HG02798 (cell line): ENCODE measurements at regions not wholly inside any gene's neighbourhood (a gene's known extent, or its start where the extent isn't known, plus 50 kb on each side); places are given as distances from the start of the nearest gene placed in this dataset.

Source experiments
- ATAC-seq: cut with Tn5 transposase; IDR thresholded peaks from one replicate; pipeline ENCODE4 v1.9.1; 2021; ENCODE audit warnings: mild to moderate bottlenecking; ENCODE audit not compliant: unreplicated experiment, poor library complexity

- ATAC-seq: no peak
Observed at GRCh38 chr10:118472415-118473304, 122.8 kb downstream of the PRLHR start.

DNA sequence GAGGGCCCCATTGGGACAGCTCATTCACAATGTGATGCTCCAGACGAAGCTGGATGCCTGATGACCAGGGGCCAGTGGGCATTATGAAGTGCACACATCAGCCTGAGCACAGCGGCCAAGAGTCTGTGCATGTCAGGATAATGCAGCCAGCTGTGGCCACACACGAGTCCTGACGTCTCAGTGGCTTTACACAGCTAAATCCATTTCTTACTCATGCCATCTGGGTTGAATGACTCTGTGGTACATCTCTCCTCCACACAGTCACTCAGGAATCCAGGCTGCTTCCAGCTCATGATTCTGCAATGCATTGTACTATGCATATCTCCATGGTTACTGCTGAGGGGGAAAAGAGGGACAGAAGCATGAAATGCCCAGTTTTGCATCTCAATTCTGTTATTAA, 123.6 kb downstream of the PRLHR start:
- no peak for ATAC-seq

- no peak for ATAC-seq
Observed at GRCh38 chr10:118470470-118470869, 125.0 kb downstream of the PRLHR start.

GRCh38 chr10:118467200-118467599, 125.1 kb upstream of the FAM204A start:
- ATAC-seq: no peak

- ATAC-seq: no peak
Observed at GRCh38 chr10:118465300-118465874, 123.3 kb upstream of the FAM204A start.

GRCh38 chr10:118463740-118464139, 121.6 kb upstream of the FAM204A start:
- no peak for ATAC-seq

DNA sequence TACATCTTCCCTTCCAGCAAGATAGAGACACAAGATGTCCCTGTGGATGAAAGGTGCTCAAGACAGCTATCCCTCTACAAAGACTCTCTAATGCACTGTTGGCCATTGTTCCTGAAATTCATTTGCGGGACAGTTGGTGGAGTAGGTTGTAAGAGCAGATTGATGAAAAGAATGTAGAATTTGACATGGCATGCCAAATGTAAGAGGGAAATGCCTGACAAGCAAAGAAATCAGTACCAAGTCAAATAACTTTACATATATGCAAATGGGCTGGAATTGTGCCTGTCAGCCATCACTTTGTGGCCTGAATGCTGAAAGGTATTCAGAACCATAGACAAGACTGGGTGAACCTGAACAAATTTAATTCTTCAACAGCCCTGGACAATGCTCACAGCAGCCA, 120.3 kb upstream of the FAM204A start:
- no peak for ATAC-seq

GRCh38 chr10:118459642-118460193, 117.6 kb upstream of the FAM204A start:
- ATAC-seq: peak; percentile 89

DNA sequence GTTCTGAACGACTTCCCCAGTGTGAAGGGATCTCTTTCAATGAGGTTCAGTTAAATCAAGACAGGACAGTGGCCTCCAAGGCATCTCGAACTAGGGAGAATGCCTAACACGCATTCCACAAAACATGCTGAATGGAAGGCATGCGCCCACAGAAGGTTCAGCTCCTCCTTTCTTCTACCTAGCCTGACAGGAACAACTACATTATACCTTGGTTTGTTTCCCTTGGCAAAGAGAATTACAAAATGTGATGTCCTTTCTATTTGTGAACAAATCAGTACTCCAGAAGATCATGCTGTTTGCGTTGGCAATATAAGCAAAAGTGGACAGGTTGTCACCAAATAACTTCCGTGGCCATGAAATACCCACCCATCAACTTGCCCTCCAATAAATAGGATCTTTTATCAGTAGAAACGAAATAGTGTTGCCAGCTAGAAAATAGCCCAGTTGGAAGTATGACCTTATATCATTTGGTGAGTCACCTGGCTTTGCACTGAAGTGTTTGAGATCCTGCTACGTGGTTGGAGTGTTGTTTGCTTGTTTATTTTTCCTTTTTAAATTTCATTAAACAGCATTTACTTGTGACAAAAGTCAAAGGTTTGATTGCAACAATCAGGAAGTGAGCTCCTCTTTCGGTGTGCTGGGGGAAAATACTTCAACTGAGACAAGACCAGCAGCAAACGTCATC, 117.0 kb upstream of the FAM204A start:
- ATAC-seq: no peak

DNA sequence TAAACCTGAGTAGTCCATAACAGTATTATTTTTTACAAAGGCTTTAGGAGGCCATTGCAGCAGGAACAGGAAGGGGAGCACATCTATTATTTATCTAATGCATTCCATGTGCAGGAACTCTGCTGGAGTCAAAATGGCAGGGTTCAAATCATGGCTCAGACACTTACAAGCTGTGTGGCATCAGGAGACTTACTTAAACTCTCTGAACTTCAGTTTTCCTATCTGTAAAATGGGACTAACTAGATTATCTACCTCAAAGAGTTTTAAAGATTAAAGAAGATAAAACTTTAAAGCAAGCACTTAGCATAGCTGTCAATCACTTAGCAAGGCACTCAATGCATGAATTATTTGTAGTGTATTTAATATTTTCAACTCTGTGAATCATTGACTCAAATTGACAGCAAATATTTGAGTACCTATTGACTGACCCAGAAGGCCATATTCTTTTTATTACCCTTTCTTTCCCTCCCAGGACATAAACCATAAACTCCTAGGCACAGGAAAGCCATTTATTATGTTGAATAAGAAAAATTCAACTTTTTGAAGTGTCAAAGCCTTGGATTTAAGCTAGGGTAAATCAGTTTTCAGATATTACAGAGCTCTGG, 115.8 kb upstream of the FAM204A start:
- ATAC-seq: no peak

DNA sequence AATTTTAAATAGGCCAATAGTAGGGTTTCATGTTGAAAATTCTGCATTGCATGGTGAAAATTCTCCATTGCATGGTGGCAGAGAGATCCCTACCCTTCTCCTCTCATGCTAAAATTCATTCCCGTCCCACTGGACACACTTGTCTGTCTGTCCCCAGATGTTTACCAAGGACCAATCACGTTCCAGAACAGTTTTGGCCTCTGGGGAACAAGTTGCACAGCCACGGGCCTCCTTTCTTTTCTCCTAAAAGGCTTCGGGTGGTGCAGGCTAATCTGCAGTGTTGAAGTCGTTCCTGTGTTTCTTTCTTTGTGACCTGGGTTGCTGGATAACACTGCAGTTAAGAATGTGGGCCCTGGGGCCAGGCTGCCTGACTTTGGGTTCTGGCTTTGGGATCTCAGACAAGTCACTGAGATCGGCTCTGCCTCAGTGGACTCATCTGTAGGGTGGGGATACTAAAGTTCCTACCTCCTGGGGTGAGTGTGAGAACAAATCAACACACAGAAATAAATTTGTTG, 113.1 kb upstream of the FAM204A start:
- ATAC-seq: no peak

DNA sequence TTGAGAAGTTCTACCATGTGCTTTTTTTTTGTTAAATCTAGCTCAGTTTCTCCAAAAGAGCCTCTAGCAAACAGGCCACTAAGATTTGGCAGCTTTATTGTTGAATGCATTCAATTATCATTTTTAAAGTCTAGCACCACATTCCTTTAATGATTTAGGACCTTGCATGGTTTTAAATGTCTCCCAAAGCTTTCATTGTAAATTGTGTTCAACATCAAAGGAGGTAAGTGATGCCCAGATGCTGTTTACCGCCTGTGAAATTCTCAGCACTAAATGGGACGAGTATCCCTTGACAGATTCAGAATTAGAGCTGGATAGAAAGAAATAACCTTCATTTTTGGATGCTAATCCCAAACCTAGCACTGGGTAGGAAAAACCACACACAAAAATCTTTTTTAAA, 112.1 kb upstream of the FAM204A start:
- ATAC-seq: no peak

DNA sequence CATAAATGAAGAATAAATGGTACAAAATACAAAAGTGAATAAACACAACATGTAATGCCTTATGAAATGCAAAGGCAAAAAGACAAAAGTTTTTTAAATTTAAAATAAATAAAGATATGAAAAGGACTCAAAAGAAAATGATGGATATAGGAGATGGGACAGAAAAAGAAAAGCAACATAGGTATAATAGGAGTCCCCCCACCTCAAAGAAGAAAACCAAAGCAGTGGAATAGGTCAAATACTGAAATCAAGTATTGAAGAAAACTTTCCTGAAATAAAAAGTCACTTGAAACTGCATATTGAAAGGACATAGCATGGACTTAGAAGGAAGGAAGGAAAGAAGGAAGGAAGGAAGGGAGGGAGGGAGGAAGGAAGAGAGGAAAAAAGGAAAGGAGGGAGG, 110.0 kb upstream of the FAM204A start:
- no peak for ATAC-seq

GRCh38 chr10:118449521-118449920, 107.4 kb upstream of the FAM204A start:
- no peak for ATAC-seq

DNA sequence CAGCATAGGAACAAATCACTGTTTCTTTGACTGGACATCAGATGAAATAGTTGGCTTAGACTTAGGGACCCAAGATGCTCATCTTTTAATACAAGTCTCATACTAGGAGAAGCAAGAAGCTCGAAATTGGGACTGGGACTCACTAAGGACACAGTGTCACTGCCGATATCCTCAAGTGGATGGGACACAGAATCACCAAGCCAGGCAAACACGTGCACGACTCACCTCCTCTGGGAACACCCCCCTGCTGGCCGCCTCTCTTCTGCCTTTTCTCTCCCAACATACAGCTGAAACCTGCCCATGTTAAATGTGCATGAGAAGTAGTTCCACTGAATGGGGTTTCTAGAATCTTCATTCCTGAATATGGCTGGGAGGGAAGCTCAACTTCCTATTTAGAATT, 106.6 kb upstream of the FAM204A start:
- no peak for ATAC-seq

DNA sequence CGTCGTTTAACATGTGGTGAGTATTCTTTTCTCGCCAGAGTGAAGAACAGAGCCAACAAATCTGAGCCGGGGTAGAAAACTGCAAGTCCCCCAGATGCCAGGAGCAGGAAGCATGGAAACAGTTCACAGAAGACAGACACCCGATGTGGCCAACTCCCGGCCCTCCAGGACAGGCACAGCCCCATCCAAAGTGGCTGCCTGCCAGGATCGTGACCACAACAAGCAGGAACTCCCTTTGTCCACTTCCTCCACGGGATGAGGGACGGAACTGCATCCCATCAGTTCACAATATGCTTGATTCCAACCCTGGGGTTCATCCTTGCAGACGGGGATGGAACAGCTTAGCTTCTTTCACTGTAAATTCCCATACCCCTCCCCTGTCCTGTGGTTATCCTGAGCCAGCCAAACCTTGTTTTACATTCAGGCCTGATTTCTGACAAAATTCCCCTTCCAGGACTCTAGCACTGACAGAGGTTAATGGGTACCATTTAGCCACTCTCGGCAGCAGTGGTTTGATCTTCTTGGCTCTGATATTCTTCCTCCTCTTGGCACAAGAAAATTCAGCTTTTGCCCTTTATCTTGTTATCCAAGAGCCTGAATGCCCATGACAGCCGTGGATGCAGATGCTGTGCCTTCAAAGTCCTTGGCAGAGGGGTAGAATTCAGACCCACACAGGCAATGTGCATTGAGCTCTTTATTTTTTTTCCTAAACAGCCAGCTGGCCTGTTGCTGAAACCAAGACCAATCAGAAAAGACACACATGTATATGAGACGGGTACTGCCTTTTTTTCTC, 105.5 kb upstream of the FAM204A start:
- no peak for ATAC-seq

GRCh38 chr10:118445535-118445934, 103.4 kb upstream of the FAM204A start:
- no peak for ATAC-seq

DNA sequence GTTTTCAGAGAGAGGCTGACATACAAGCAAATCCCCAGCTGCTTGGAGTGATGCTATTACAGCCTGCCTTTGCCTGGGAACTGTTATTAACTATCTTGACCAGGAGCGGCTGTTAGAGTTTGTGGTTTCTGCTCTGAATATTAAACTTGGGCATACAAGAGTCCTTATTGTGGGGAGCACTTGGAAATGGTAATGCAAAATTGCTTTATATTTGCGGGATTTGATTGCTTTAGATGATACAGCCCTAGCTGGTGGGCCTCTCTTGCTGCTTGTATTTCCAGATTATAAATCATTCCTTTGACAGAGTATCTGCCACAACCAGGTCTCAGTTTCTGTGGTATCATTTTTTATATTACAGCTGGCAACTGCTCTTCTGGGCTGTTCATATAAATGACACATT, 101.9 kb upstream of the FAM204A start:
- ATAC-seq: no peak

- ATAC-seq: no peak
Observed at GRCh38 chr10:118442032-118442431, 99.9 kb upstream of the FAM204A start.

DNA sequence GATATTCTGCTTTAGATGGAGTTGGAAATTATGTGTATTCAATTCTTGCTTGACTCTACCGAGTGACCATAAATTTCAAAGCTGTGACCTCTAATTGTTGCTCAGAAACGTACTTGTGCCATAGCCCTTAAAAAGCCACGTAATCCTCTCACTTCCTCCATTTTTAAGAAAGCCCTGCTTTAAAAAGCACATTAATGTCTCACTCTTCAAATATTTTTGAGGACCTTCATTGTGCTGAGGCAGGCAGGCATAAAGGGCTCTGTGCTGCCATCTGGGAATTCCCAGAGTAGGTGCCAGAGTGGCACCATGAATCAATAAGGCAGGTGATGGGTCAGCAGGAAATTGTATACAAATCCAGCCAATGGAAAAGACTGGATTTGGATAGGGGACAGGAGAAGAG, 97.7 kb upstream of the FAM204A start:
- ATAC-seq: no peak
